ENCODE measurements at regions not wholly inside any gene's neighbourhood (a gene's known extent, or its start where the extent isn't known, plus 50 kb on each side); places are given as distances from the start of the nearest gene placed in this dataset.

GRCh38 chr11:112605093-112605666 is 344.5 kb upstream of the PLET1 start:
- no peaks in the 10 kb centered on the region for H3K4me1 ChIP-seq
- no peak overlapping the region for H3K27ac ChIP-seq
- H3K27me3 ChIP-seq: no peaks in the 10 kb centered on the region
- no peak for DNase-seq
- no peak overlapping the region for H3K9ac ChIP-seq (ENCODE audit: low read depth in 2 of 2, low read length in 2 of 2)
- no peak for TF ChIP-seq CTCF (IDR thresholded peaks at IDR 0.05)
- H3K9me3 ChIP-seq: no peaks in the 10 kb centered on the region
- H3K4me3 ChIP-seq: no peak overlapping the region
- intact Hi-C loops (cut with DNase I): no loop called here
- no peaks in the 10 kb centered on the region for H3K36me3 ChIP-seq

GRCh38 chr11:112606656-112607055 is 346.0 kb upstream of the PLET1 start:
- no peak for DNase-seq
- intact Hi-C loops (cut with DNase I): no loop called here
- no peaks in the 10 kb centered on the region for H3K27me3 ChIP-seq
- H3K36me3 ChIP-seq: no peaks in the 10 kb centered on the region
- H3K27ac ChIP-seq: no peak overlapping the region
- H3K9ac ChIP-seq (ENCODE audit: low read depth in 2 of 2, low read length in 2 of 2): no peak overlapping the region
- no peak for TF ChIP-seq CTCF (IDR thresholded peaks at IDR 0.05)
- H3K9me3 ChIP-seq: no peaks in the 10 kb centered on the region
- no peak overlapping the region for H3K4me3 ChIP-seq
- H3K4me1 ChIP-seq: no peaks in the 10 kb centered on the region

GRCh38 chr11:112608509-112608908 is 347.8 kb upstream of the PLET1 start:
- H3K9ac ChIP-seq (ENCODE audit: low read depth in 2 of 2, low read length in 2 of 2): no peak overlapping the region
- intact Hi-C loops (cut with DNase I): no loop called here
- H3K27ac ChIP-seq: no peak overlapping the region
- H3K36me3 ChIP-seq: no peaks in the 10 kb centered on the region
- no peaks in the 10 kb centered on the region for H3K4me1 ChIP-seq
- no peak for TF ChIP-seq CTCF (IDR thresholded peaks at IDR 0.05)
- no peak for DNase-seq
- no peak overlapping the region for H3K4me3 ChIP-seq
- no peaks in the 10 kb centered on the region for H3K9me3 ChIP-seq
- H3K27me3 ChIP-seq: no peaks in the 10 kb centered on the region

GRCh38 chr11:112610494-112610893 is 349.8 kb upstream of the PLET1 start:
- no peak overlapping the region for H3K4me3 ChIP-seq

GRCh38 chr11:112610996-112611750 is 350.0 kb upstream of the NCAM1 start:
- DNase-seq: no peak
- Histone ChIP-seq H3K4me3 (no peak overlapping the region), H3K36me3 (no peaks in the 10 kb centered on the region), H3K27ac (no peak overlapping the region), H3K27me3 (no peaks in the 10 kb centered on the region), H3K4me1 (no peaks in the 10 kb centered on the region), H3K9me3 (no peaks in the 10 kb centered on the region), H3K9ac (ENCODE audit: low read depth in 2 of 2, low read length in 2 of 2) (no peak overlapping the region)
- no peak for TF ChIP-seq CTCF (IDR thresholded peaks at IDR 0.05)
- intact Hi-C loops (cut with DNase I): no loop called here

More at GRCh38 chr11:112610494-112610893, 349.8 kb upstream of the PLET1 start:
- DNase-seq: no peak
- Histone ChIP-seq H3K4me1 (no peaks in the 10 kb centered on the region), H3K36me3 (no peaks in the 10 kb centered on the region), H3K27me3 (no peaks in the 10 kb centered on the region), H3K27ac (no peak overlapping the region), H3K9me3 (no peaks in the 10 kb centered on the region), H3K9ac (ENCODE audit: low read depth in 2 of 2, low read length in 2 of 2) (no peak overlapping the region)
- intact Hi-C loops (cut with DNase I): no loop called here
- no peak for TF ChIP-seq CTCF (IDR thresholded peaks at IDR 0.05)

Measured in colonic mucosa (tissue), 4 donors.